PC-9 (cell line): ENCODE measurements at regions not wholly inside any gene's neighbourhood (a gene's known extent, or its start where the extent isn't known, plus 50 kb on each side); places are given as distances from the start of the nearest gene placed in this dataset.

Experiments used
- EZH2 ChIP-seq: fragments of 200-600 bp; sonication (generic); IDR thresholded peaks from 2 replicates; pipeline ENCODE4 v1.8.0; 2017; ENCODE audit warnings: antibody characterized with exemption, low read depth
- TF ChIP-seq, protein P1 (sequence below): fragments of 200-600 bp; sonication (generic); conservative IDR thresholded peaks from 2 replicates; pipeline ENCODE4 v1.6.1; 2017; ENCODE audit warnings: mixed run types, antibody characterized with exemption, mild to moderate bottlenecking, moderate library complexity

DNA sequence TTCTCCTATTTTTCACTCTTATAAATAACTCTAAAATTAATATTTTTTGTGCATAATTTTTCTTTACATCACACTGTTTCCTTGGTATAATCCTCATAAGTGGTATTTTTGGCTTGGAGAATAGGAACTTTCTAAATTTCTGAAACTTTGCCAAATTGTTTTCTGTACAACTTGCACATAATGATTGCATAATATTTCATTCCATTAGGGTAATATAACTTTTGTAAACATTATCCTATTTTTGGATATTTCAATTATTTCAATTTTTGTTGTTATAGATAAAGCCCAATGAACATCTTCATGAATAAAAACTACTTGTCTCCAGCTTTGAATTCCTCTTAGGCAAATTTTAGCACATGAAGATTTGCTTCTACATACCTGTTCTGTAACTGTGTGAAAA is 135.9 kb downstream of the ELAPOR2 start:
- TF ChIP-seq, protein P1, sequence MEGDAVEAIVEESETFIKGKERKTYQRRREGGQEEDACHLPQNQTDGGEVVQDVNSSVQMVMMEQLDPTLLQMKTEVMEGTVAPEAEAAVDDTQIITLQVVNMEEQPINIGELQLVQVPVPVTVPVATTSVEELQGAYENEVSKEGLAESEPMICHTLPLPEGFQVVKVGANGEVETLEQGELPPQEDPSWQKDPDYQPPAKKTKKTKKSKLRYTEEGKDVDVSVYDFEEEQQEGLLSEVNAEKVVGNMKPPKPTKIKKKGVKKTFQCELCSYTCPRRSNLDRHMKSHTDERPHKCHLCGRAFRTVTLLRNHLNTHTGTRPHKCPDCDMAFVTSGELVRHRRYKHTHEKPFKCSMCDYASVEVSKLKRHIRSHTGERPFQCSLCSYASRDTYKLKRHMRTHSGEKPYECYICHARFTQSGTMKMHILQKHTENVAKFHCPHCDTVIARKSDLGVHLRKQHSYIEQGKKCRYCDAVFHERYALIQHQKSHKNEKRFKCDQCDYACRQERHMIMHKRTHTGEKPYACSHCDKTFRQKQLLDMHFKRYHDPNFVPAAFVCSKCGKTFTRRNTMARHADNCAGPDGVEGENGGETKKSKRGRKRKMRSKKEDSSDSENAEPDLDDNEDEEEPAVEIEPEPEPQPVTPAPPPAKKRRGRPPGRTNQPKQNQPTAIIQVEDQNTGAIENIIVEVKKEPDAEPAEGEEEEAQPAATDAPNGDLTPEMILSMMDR, result no peak
- no peak for TF ChIP-seq EZH2
